Gastrocnemius medialis (tissue), 4 donors: ENCODE measurements at regions not wholly inside any gene's neighbourhood (a gene's known extent, or its start where the extent isn't known, plus 50 kb on each side); places are given as distances from the start of the nearest gene placed in this dataset.

Experiments
- CTCF ChIP-seq, 5 experiments: fragments of 450-650 bp in 3 of 5; fragments of 200-600 bp in 2 of 5; sonication (generic) in 2 of 5; IDR thresholded peaks in 4 of 5; conservative IDR thresholded peaks in 1 of 5; 1 replicate in 4 of 5; 2 replicates in 1 of 5; pipeline ENCODE4 v1.5.1; 2016 to 2019; ENCODE audit warnings: antibody characterized with exemption in 5 of 5, mild to moderate bottlenecking in 3 of 5, moderate library complexity in 3 of 5
- POLR2A ChIP-seq, 2 donors: fragments of 450-650 bp; IDR thresholded peaks; one replicate each; pipeline ENCODE4 v1.6.1; 2017; ENCODE audit warnings: antibody characterized with exemption in 2 of 2, mild to moderate bottlenecking in 2 of 2, moderate library complexity in 2 of 2

DNA sequence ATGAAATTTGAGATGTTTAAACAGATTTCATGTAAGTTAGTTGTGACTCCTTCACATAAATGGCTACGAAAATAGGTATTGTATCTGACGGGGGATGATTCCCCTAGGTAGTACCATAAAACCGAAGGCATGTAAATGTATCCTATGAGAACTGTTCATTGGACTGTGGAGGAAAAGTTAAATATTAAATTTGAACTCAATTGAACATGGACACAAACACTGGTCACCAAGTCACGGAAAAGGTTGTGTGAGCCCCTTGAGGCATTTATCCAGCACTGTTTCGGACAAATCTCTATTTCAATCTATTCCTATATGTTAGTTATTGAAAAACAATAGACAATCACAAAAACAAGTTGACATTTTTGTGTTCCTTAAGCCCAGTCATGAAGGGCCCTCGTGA lies 1014.3 kb upstream of the NOVA1 start:
- TF ChIP-seq POLR2A (IDR thresholded peaks at IDR 0.05) (no peak), CTCF (IDR thresholded peaks at IDR 0.05 in 4 of 5, conservative IDR thresholded peaks at IDR 0.05 in 1 of 5) (no peak)
